GM12878 (cell line): ENCODE measurements at regions not wholly inside any gene's neighbourhood (a gene's known extent, or its start where the extent isn't known, plus 50 kb on each side); places are given as distances from the start of the nearest gene placed in this dataset.
A peak's percentile ranks its signal among the peaks of the same experiment; 100 is the strongest.

Source experiments
- ATAC-seq: fragments of 200-7000 bp; cut with Tn5 transposase; 3 replicates; pipeline ENCODE4 v1.9.1; 2020; ENCODE audit warnings: mild to moderate bottlenecking, moderate library complexity
- BruUV-seq: library from RNA; stranded (reverse); fragments of 400-500 nt; replicated peaks from 2 replicates; lab custom pipeline; 2021; lab: Mats Ljungman, UMichigan
- CTCF ChIA-PET: fragments of 300-600 bp; sonication (Branson Sonifier 250); formaldehyde crosslinking; extraction: SDS; loops from one replicate; lab custom pipeline; 2021; ENCODE audit warnings: inconsistent platforms; lab: Yijun Ruan, JAX
- POLR2A ChIA-PET: fragments of 350-600 bp; formaldehyde crosslinking; extraction: SDS; loops from one replicate; lab custom pipeline; 2021; ENCODE audit warnings: inconsistent platforms; lab: Charles Lee
- RAD21 ChIA-PET: fragments of 300-600 bp; sonication (Branson Sonifier 250); formaldehyde crosslinking; loops from one replicate; lab custom pipeline; 2023; ENCODE audit warnings: antibody characterized with exemption; ENCODE audit not compliant: unreplicated experiment; lab: Charles Lee
- SMC1A ChIA-PET: fragments of 300-600 bp; sonication (Branson Sonifier 250); formaldehyde crosslinking; loops from one replicate; lab custom pipeline; 2023; ENCODE audit not compliant: unreplicated experiment, uncharacterized antibody; lab: Charles Lee
- DNase-seq: peaks from one replicate; pipeline ENCODE4 v3.0.0-alpha.2; 2011; ENCODE audit warnings: low read depth, low spot score
- FAIRE-seq: peaks from 3 replicates; lab custom pipeline; 2011; peaks lifted over from hg19 to GRCh38; lab: Jason Lieb, UNC
- H2AFZ ChIP-seq: 2 replicates; pipeline ENCODE4 v1.6.0; 2011; ENCODE audit warnings: low read depth, low read length, control low read depth; ENCODE audit not compliant: control insufficient read depth
- H3K27ac ChIP-seq: 2 replicates; pipeline ENCODE4 v1.5.1; 2011; ENCODE audit warnings: control low read depth; ENCODE audit not compliant: control insufficient read depth, insufficient read depth
- H3K27me3 ChIP-seq, 2 experiments: replicated peaks in 1 of 2; 2 replicates each; pipeline versions ENCODE4 v1.6.0 to v1.6.1; 2011; ENCODE audit warnings: low read length in 1 of 2; ENCODE audit not compliant: control insufficient read depth in 2 of 2, insufficient read depth in 2 of 2
- H3K36me3 ChIP-seq, 2 experiments: 2 replicates each; pipeline ENCODE4 v1.5.1; 2011; ENCODE audit warnings: low read length in 1 of 2; ENCODE audit not compliant: control insufficient read depth in 2 of 2, insufficient read depth in 2 of 2
- H3K4me1 ChIP-seq: 2 replicates; pipeline ENCODE4 v1.6.1; 2011; ENCODE audit warnings: mild to moderate bottlenecking, low read length, moderate library complexity, mixed read lengths; ENCODE audit not compliant: control insufficient read depth, insufficient read depth
- H3K4me2 ChIP-seq: 2 replicates; pipeline ENCODE4 v1.6.0; 2011; ENCODE audit warnings: control low read depth; ENCODE audit not compliant: control insufficient read depth, insufficient read depth
- H3K4me3 ChIP-seq: fragments of 200-600 bp; sonication (generic); 2 replicates; pipeline ENCODE4 v1.5.1; 2016
- H3K79me2 ChIP-seq: 2 replicates; pipeline ENCODE4 v1.6.0; 2011; ENCODE audit warnings: low read length; ENCODE audit not compliant: control insufficient read depth, insufficient read depth
- H3K9ac ChIP-seq: 2 replicates; pipeline ENCODE4 v1.8.0; 2011; ENCODE audit warnings: low read length, control low read depth, mixed read lengths; ENCODE audit not compliant: control insufficient read depth, insufficient read depth
- H3K9me3 ChIP-seq: replicated peaks from 3 replicates; pipeline ENCODE4 v1.5.1; 2011; ENCODE audit warnings: mild to moderate bottlenecking, low read length; ENCODE audit not compliant: control insufficient read depth, insufficient read depth
- H4K20me1 ChIP-seq: 2 replicates; pipeline ENCODE4 v1.6.0; 2011; ENCODE audit not compliant: control insufficient read depth, insufficient read depth
- CBFB ChIP-seq: IDR thresholded peaks from 2 replicates; pipeline ENCODE4 v1.6.1; 2016; ENCODE audit warnings: antibody characterized with exemption, low read depth
- CHD1 ChIP-seq: IDR thresholded peaks from 2 replicates; pipeline ENCODE4 v1.6.1; 2012; ENCODE audit warnings: low read depth, low read length, improper control_type of control experiment
- EP300 ChIP-seq, 2 experiments: fragments of 150-350 bp in 1 of 2; IDR thresholded peaks; 2 replicates each; pipeline ENCODE4 v1.6.1; 2011 to 2012; ENCODE audit warnings: low read depth in 2 of 2, low read length in 2 of 2, borderline replicate concordance in 1 of 2, improper control_type of control experiment in 1 of 2, inconsistent platforms in 1 of 2; ENCODE audit not compliant: control insufficient read depth in 1 of 2
- ESRRA ChIP-seq: IDR thresholded peaks from 2 replicates; pipeline ENCODE4 v1.6.1; 2012; ENCODE audit warnings: mild to moderate bottlenecking, low read length, improper control_type of control experiment
- GABPA ChIP-seq: IDR thresholded peaks from 2 replicates; pipeline ENCODE4 v1.6.1; 2014; ENCODE audit warnings: antibody characterized with exemption, low read depth, mild to moderate bottlenecking, inconsistent platforms
- KLF5 ChIP-seq: fragments of 450-650 bp; IDR thresholded peaks from 2 replicates; pipeline ENCODE4 v1.6.1; 2014; ENCODE audit warnings: mild to moderate bottlenecking; ENCODE audit not compliant: partially characterized antibody
- PAX5 ChIP-seq: IDR thresholded peaks from 2 replicates; pipeline ENCODE4 v1.6.1; 2011; ENCODE audit warnings: low read depth, low read length, borderline replicate concordance
- RAD21 ChIP-seq: IDR thresholded peaks from 2 replicates; pipeline ENCODE4 v1.6.1; 2011; ENCODE audit warnings: mild to moderate bottlenecking, low read depth, low read length, moderate library complexity; ENCODE audit not compliant: insufficient read depth
- TARDBP ChIP-seq: IDR thresholded peaks from 2 replicates; pipeline ENCODE4 v1.6.1; 2016; ENCODE audit warnings: borderline replicate concordance
- YY1 ChIP-seq: IDR thresholded peaks from 2 replicates; pipeline ENCODE4 v1.6.1; 2011; ENCODE audit warnings: low read depth, mild to moderate bottlenecking, low read length
- WGBS: methylation state at CpG from one replicate; pipeline ENCODE4 v1.1.6; 2016; ENCODE audit warnings: low lambda C conversion rate; ENCODE audit not compliant: insufficient replicate concordance, insufficient coverage; ENCODE audit errors: missing lambda C conversion rate; 5-methylcytosine and 5-hydroxymethylcytosine counted together
- in situ Hi-C: fragments of 300-500 bp; cut with MboI; formaldehyde crosslinking; loops from 9 replicates; pipeline ENCODE4 v1.14.3; 2018; ENCODE audit warnings: mixed read lengths
- intact Hi-C: fragments of 100-400 bp; cut with micrococcal nuclease; formaldehyde crosslinking; loops from one replicate; pipeline ENCODE4 v1.14.2; 2022; ENCODE audit not compliant: unreplicated experiment
- TF ChIP-seq, protein P1 (sequence below): IDR thresholded peaks from 2 replicates; pipeline ENCODE4 v1.6.1; 2012; ENCODE audit warnings: mild to moderate bottlenecking, low read depth, low read length

GRCh38 chr5:155726267-155726666 lies 600.7 kb upstream of the SGCD start:
- Histone ChIP-seq H3K36me3 (no peaks in the 10 kb centered on the region), H3K9ac (no peak overlapping the region), H3K27me3 (peaks cover 0 to 6% of the 10 kb centered on the region in 2 experiments; a peak in 3 of 4 replicates), H2AFZ (no peak overlapping the region), H3K9me3 (no peaks in the 10 kb centered on the region; the same call in 2 of the 3 replicates), H3K4me3 (no peak overlapping the region), H3K79me2 (no peaks in the 10 kb centered on the region), H3K27ac (no peak overlapping the region), H4K20me1 (no peaks in the 10 kb centered on the region), H3K4me2 (no peak overlapping the region), H3K4me1 (no peaks in the 10 kb centered on the region)
- ChIA-PET RAD21 (no interaction called here), POLR2A (no interaction called here), SMC1A (no interaction called here), CTCF (no interaction called here)
- in situ Hi-C loops = no loop called here
- no peak for TF ChIP-seq KLF5
- TF ChIP-seq, protein P1, sequence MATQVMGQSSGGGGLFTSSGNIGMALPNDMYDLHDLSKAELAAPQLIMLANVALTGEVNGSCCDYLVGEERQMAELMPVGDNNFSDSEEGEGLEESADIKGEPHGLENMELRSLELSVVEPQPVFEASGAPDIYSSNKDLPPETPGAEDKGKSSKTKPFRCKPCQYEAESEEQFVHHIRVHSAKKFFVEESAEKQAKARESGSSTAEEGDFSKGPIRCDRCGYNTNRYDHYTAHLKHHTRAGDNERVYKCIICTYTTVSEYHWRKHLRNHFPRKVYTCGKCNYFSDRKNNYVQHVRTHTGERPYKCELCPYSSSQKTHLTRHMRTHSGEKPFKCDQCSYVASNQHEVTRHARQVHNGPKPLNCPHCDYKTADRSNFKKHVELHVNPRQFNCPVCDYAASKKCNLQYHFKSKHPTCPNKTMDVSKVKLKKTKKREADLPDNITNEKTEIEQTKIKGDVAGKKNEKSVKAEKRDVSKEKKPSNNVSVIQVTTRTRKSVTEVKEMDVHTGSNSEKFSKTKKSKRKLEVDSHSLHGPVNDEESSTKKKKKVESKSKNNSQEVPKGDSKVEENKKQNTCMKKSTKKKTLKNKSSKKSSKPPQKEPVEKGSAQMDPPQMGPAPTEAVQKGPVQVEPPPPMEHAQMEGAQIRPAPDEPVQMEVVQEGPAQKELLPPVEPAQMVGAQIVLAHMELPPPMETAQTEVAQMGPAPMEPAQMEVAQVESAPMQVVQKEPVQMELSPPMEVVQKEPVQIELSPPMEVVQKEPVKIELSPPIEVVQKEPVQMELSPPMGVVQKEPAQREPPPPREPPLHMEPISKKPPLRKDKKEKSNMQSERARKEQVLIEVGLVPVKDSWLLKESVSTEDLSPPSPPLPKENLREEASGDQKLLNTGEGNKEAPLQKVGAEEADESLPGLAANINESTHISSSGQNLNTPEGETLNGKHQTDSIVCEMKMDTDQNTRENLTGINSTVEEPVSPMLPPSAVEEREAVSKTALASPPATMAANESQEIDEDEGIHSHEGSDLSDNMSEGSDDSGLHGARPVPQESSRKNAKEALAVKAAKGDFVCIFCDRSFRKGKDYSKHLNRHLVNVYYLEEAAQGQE = peak; percentile 90
- FAIRE-seq (no peak), ATAC-seq (no peak), DNase-seq (no peak)
- 31% methylated on average over 8 of the region's 8 CpGs for WGBS
- intact Hi-C loops = no loop called here
- no TSS peak for BruUV-seq

GRCh38 chr5:155727512-155728145 lies 599.3 kb upstream of the SGCD start:
- ChIA-PET RAD21 (no interaction called here), POLR2A (no interaction called here)
- 48% methylated on average over 22 of the region's 36 CpGs for whole genome bisulfite sequencing
- H3K36me3 ChIP-seq = no peaks in the 10 kb centered on the region
- no peaks in the 10 kb centered on the region for H4K20me1 ChIP-seq
- no peak overlapping the region for H3K9ac ChIP-seq
- H3K79me2 ChIP-seq = no peaks in the 10 kb centered on the region
- TF ChIP-seq YY1 (no peak), PAX5 (no peak), RAD21 (no peak), GABPA (no peak), TARDBP (no peak), CBFB (no peak), CHD1 (no peak), EP300 (IDR thresholded peaks at IDR 0.05; ENCODE audit: borderline replicate concordance in 1 of 2, control insufficient read depth in 1 of 2, low read depth in 2 of 2, low read length in 2 of 2) (no peak), ESRRA (no peak)
- TF ChIP-seq, all 136 proteins: peak for 0
- ChIA-PET SMC1A (no interaction called here), CTCF (no interaction called here)
- Histone ChIP-seq H3K4me1 (no peaks in the 10 kb centered on the region), H3K27me3 (peaks cover 0 to 6% of the 10 kb centered on the region in 2 experiments; a peak in 3 of 4 replicates), H2AFZ (no peak overlapping the region), H3K9me3 (no peaks in the 10 kb centered on the region; the same call in 2 of the 3 replicates), H3K4me2 (no peak overlapping the region), H3K27ac (no peak overlapping the region), H3K4me3 (no peak overlapping the region)
- DNase-seq = no peak
- no peak for FAIRE-seq
- intact Hi-C loops (no loop called here), in situ Hi-C loops (no loop called here)
- ATAC-seq = no peak
- BruUV-seq = no TSS peak
